Erythroblast (primary cell): ENCODE measurements at regions not wholly inside any gene's neighbourhood (a gene's known extent, or its start where the extent isn't known, plus 50 kb on each side); places are given as distances from the start of the nearest gene placed in this dataset.
"Not testable (repeated sequence)": the region's sequence is repeated elsewhere in the genome, so short reads cannot be mapped to it uniquely, and the experiment has no call there.

Experiments used
- DNase-seq, 2 experiments: peaks; one replicate each; lab custom pipeline; 2025; lab: John Stamatoyannopoulos, UW
- GATA1 ChIP-seq: IDR thresholded peaks from 2 replicates; pipeline ENCODE4 v1.6.1; 2011; ENCODE audit warnings: low read depth, mild to moderate bottlenecking, control low read depth, low read length, moderate library complexity
- POLR2A ChIP-seq: IDR thresholded peaks from 2 replicates; pipeline ENCODE4 v1.6.1; 2011; ENCODE audit warnings: mild to moderate bottlenecking, low read length

DNA sequence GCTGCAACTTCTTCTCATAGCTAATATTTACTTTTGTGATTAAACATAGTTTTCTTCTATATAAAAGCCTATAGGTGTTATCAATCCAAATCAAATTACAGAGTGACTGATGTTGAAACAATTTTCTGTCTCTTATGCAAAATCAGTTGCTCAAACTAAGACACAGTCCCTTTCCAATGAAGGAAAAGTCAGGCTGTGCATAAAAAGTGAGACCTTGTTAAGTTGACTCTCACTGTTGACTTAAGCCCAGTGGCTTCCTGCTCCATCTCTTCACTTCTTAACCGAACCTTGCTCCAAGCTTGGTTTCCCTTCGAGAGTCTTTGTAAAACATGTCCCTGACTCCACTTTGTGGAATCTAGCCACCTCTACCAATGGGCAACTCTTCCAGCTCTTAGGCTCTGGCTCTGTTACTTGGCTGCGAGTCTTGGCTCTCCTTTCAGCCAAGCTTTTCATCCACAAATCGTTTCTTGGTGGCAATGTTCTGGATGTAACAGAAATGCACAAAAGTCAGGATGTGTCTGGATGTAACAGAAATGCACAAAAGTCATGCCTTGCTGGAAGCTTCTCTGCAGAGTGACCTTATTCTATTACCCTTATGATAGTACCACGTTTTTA is 118.9 kb downstream of the LIG4 start:
- no peak for TF ChIP-seq GATA1
- no peak for TF ChIP-seq POLR2A
- DNase-seq, result no peak

DNA sequence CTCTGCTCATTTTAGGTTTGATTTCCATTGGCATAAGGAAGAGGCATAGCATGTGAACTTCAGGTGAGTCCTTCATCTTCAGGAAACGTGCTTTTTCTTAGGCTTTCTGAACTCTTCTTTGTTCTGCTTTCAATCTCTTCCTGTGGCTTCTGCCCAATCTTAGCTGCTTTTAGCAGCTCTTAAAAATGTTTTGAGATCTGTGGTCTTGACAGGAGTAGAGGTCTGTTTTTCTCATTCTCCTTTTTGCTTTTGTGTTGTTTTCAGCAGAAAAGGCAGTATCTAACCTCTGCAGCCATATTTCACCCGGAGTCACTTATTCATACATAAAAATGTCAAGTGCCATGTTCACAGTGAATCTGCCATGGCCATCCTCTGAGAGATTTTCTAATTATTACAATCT is 120.3 kb downstream of the LIG4 start:
- TF ChIP-seq GATA1 (no peak), POLR2A (no peak)

GRCh38 chr13:108093616-108094015 is 121.7 kb downstream of the LIG4 start:
- no peak for TF ChIP-seq POLR2A
- no peak for TF ChIP-seq GATA1
- DNase-seq, result no peak

More for the DNA sequence above, 120.3 kb downstream of the LIG4 start:
- no peak for DNase-seq

DNA sequence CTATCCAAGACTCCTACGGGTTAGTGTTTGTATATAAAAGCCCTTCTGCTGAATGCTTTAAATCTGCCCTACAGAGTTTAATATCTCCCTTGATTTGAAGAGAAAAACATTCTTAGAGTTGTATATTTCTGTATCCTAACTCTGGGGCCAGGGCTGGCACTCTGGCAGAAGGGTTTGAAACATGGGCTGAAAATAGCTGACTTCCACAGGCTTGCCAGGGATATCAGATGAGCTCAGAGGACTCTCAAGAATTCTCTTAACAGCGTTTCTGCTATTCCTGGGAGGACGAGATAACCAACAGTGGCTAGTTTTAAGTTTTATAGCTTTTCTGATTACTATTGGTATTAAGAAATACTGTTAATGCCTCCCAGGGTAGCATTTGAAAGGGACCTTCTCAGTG is 127.5 kb downstream of the LIG4 start:
- no peak for DNase-seq
- TF ChIP-seq GATA1 (no peak), POLR2A (no peak)

DNA sequence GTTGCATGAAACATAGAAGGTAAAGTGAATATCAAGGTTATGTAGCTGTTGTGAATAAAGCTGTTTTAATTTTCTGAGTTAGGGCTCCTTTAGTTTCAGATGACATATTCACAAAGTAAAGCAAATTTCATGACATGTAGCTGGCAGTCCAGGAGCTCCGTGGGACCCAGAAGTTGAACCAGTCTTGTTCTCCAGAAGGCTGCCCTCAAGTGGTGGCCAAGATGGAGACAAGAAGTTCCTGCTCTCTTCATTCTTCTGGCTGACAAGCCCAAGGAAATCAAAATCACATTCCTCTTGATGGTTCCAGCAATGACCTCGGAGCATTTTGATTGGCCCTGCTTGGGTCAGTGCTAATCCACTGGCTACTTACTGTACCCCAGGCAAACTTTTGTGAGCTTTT is 128.7 kb downstream of the LIG4 start:
- DNase-seq, result no peak
- TF ChIP-seq GATA1, result no peak
- no peak for TF ChIP-seq POLR2A

DNA sequence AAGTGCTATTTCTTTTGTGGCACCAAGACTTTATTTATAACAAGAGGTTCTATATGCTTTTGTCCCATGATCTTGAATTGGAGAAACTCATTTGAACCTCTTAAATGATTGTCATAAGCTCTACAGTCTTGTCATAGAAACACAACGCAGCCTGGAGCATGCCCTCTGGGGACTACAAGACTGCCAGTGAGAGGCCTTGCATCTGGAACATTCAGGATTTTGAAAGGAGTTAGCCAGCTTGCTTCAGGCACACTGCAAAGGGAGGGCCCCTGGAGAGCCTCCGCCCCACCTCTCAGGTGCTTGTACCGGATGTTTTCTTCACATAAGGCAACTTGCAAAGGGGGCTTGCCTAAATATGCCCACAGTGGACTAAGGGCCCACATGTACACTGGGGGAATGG is 130.5 kb downstream of the LIG4 start:
- DNase-seq, result no peak
- no peak for TF ChIP-seq GATA1
- no peak for TF ChIP-seq POLR2A

GRCh38 chr13:108083056-108083455 is 132.3 kb downstream of the LIG4 start:
- no peak for DNase-seq
- TF ChIP-seq GATA1 (no peak), POLR2A (no peak)

DNA sequence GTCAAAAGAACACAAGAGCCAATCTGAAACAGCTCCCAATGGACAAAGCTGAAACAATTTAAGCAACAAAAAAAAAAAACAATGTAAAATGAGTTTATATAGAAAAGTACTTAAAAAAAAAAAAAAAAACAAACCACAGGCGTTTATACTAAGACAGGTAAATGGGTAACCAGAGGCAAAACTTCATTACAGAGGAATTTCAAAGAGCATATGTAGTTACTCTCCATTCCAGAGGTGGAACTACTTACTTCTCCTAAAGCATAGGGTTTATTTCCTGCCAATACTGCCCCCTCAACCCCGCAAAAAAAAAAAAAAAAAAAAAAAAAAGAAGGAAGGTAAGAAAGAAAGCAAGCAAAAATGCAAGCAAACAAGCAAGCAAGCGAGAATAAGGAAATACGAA is 132.9 kb downstream of the LIG4 start:
- TF ChIP-seq GATA1 (no peak), POLR2A (no peak)
- DNase-seq, result no peak

DNA sequence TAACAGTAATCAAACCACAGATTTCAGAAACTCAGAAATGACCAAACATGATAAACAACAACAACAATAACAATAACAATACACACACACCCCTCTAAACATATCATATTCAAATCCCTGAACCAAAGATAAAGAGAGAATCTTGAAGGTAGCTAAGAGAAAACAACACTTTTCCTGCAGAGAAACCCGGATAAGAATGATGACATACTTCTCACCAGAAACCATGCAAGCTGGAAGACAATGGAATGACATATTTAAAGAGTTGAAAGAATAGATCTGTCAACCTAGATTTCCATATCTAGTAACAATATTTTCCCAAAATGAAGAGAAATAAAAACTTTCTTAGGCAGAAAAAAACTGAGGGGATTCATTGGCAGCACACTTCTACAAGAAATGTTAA is 138.1 kb downstream of the LIG4 start:
- TF ChIP-seq POLR2A (no peak), GATA1 (no peak)
- DNase-seq, result no peak

GRCh38 chr13:108074429-108074828 is 140.9 kb downstream of the LIG4 start:
- DNase-seq, result not testable (repeated sequence)

DNA sequence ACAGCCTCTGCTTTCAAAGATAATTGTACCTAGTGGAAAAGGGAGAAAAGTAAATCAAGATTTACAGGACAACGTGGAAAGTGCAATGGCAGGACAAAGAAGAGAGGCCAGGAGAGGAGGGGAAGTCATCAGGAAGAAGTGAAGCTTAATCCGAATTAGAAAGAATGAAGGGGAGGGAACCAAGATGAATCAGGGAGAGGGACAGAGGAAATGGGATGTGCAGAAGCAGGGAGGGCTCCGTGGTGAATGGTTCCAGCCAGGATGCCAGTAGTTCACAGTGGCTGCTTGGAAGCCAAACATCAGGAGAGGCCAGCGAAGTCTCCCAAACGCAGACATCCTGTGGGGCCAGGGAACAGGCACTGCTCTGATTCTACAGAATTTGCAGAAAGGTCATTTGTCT is 144.4 kb downstream of the LIG4 start:
- TF ChIP-seq GATA1, result no peak
- TF ChIP-seq POLR2A, result no peak

GRCh38 chr13:108070491-108070890 is 144.8 kb downstream of the LIG4 start:
- TF ChIP-seq GATA1 (no peak), POLR2A (no peak)
- no peak for DNase-seq

More for the DNA sequence above, 144.4 kb downstream of the LIG4 start:
- DNase-seq, result no peak

DNA sequence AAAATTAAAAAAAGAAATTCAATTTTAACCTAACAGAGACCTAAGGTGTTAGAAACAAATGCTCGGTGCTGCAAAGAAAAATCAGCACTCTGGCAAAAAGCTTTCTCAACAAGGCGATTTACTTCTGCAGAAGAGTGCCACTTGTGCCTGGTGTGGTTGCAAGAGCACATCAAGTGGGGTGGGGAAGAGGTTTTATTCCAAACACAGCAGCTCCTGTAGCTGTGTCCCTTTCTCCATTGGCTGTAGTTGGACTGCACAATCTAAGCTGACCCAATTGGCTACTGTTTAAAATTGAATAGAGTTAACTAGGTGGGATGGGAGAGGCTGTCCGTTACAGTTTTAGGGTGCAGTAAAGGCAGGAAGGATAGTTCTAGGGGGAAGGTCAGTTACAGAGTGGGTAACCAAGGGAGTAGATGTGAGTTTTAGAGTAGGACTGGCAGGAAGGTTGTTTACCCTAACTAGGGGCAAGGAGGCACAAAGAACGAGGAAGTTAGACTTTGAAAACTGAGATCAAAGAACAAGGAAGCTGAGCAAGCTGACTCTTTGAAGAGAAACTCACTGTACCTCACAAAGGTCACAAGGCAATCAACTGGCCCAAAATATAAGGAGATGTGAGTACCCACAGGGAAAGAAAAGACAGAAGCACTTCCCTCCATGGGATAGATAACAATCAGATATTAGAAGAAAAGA is 145.7 kb downstream of the LIG4 start:
- TF ChIP-seq GATA1 (no peak), POLR2A (no peak)
- DNase-seq, result no peak

DNA sequence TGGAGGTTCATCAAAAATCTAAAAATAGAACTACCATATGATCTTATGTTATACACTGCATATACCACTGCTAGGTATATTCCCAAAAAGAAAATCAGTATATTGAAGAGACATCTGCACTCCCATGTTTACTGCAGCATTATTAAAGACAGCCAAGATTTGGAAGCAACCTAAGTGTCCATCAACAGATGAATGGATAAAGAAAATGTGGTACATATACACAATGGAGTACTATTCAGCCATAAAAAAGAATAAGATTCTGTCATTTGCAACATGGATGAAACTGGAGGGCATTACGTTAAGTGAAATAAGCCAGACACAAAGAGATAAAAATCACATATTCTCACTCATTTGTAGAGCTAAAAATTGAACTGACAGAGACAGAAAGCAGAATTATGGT is 151.0 kb downstream of the LIG4 start:
- not testable (repeated sequence) for DNase-seq

DNA sequence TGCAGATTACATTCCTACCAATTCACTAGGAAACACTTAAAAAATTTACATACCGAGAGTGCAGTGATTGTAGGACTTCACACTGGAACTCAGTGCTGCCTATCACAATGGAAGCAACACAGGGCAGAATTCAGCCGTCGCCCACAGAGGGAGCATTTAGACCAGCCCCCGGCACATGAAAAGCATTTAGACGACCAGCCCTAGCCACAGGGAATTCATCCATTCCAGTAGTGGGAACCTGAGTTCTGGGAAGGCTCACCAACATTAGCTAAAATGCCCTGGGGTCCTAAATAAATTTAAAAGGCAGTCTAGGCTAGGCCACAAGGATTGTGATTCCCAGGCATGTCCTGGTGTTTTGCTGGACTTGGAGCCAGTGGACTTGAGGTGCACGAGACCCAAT is 155.2 kb downstream of the LIG4 start:
- DNase-seq, result no peak

GRCh38 chr13:108056278-108056677 is 159.1 kb downstream of the LIG4 start:
- DNase-seq, result no peak
- TF ChIP-seq GATA1 (no peak), POLR2A (no peak)

More for the DNA sequence above, 155.2 kb downstream of the LIG4 start:
- TF ChIP-seq GATA1 (no peak), POLR2A (no peak)
